ENCODE measurements at regions not wholly inside any gene's neighbourhood (a gene's known extent, or its start where the extent isn't known, plus 50 kb on each side); places are given as distances from the start of the nearest gene placed in this dataset.
A peak's percentile ranks its signal among the peaks of the same experiment; 100 is the strongest.

DNA sequence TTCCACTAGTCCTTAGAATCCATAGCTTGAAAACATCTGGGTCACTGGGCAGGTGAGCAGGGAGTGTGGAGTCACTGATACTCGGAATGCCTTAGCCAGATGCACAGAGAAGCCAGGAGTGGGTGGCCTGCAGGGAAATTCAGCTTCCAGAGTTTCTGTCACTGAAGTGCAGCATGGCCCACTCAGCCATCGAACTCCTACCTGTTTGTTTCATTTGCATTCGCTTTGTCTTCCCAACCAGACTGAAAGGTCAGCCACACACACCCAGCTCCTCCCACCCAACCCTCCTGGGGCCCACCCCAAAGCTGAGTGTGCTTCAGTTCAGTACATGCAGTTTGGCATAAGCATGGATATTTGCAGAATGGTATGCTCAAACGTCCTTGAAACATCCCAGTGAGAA, 124.5 kb upstream of the ATP10A start:
- no peak overlapping the region for H3K4me3 Mint-ChIP-seq
- DNase-seq, result no peak
- Histone ChIP-seq H3K4me1 (ENCODE audit: insufficient read depth, low read length) (no peaks in the 10 kb centered on the region), H3K27ac (ENCODE audit: low read depth, low read length) (no peak overlapping the region), H3K9me3 (ENCODE audit: low read length) (no peaks in the 10 kb centered on the region), H3K36me3 (ENCODE audit: insufficient read depth, low read length) (no peaks in the 10 kb centered on the region), H3K4me3 (ENCODE audit: low read length) (no peak overlapping the region), H3K27me3 (ENCODE audit: insufficient read depth, low read length, poor library complexity, severe bottlenecking) (no peaks in the 10 kb centered on the region)
- no peaks in the 10 kb centered on the region for H3K9me3 Mint-ChIP-seq
- H3K4me1 Mint-ChIP-seq, result no peaks in the 10 kb centered on the region
- ChIA-PET POLR2A (no interaction called here), CTCF (no interaction called here)
- H3K27ac Mint-ChIP-seq, result no peak overlapping the region
- H3K36me3 Mint-ChIP-seq, result no peaks in the 10 kb centered on the region
- H3K27me3 Mint-ChIP-seq, result peaks cover 3 to 8% of the 10 kb centered on the region in 2 donors

DNA sequence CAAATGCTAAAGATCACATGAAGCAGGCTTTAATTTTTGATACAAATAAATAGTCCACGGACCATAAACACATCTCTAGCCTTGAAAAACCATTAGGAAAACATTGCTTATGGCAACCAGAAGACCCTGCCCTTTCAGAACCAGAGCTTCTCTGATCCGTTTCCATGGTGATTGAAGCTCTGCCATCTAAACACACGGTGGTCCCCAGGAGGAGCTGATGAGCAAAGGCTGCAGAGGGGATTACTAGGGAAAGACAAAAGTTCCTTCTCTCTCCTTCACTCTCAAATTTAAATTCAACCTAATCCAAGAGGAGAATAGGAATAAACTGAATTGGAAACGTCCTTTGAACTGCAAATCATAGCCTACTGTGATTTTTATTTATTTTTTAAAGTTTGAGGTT, 122.0 kb upstream of the ATP10A start:
- CTCF ChIA-PET, result no interaction called here
- no peaks in the 10 kb centered on the region for H3K36me3 Mint-ChIP-seq
- no peak overlapping the region for H3K27ac ChIP-seq (ENCODE audit: low read depth, low read length)
- H3K9me3 Mint-ChIP-seq, result no peaks in the 10 kb centered on the region
- no peaks in the 10 kb centered on the region for H3K27me3 ChIP-seq (ENCODE audit: insufficient read depth, low read length, poor library complexity, severe bottlenecking)
- H3K4me3 ChIP-seq (ENCODE audit: low read length), result no peak overlapping the region
- no peaks in the 10 kb centered on the region for H3K4me1 Mint-ChIP-seq
- H3K9me3 ChIP-seq (ENCODE audit: low read length), result no peaks in the 10 kb centered on the region
- peaks cover 4 to 8% of the 10 kb centered on the region in 2 donors for H3K27me3 Mint-ChIP-seq
- H3K4me3 Mint-ChIP-seq, result no peak overlapping the region
- no peaks in the 10 kb centered on the region for H3K36me3 ChIP-seq (ENCODE audit: insufficient read depth, low read length)
- no peaks in the 10 kb centered on the region for H3K4me1 ChIP-seq (ENCODE audit: insufficient read depth, low read length)
- no peak overlapping the region for H3K27ac Mint-ChIP-seq
- POLR2A ChIA-PET, result no interaction called here
- no peak for DNase-seq

DNA sequence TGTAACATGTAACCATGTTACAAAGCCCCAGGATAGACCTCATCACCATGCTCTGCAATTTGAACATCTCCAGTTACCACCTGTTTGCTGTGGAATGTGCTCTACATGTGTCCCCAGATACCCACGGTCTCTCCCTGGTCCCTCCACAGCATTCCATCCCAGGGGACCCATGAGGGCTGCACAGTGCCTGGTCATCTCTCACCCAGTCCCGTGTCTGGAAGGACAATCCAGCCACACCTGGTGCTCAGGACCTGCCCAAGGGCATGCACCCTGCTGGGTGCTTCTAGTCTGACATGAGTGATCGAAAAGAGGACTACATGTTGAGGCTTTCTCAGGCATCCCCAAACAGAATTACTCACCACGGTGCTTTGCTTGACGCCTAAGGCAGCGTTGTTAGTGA, 119.6 kb upstream of the ATP10A start:
- no peaks in the 10 kb centered on the region for H3K9me3 Mint-ChIP-seq
- no peak for DNase-seq
- no peaks in the 10 kb centered on the region for H3K4me1 Mint-ChIP-seq
- H3K36me3 Mint-ChIP-seq, result no peaks in the 10 kb centered on the region
- ChIA-PET CTCF (no interaction called here), POLR2A (no interaction called here)
- H3K27ac Mint-ChIP-seq, result no peak overlapping the region
- Histone ChIP-seq H3K9me3 (ENCODE audit: low read length) (no peaks in the 10 kb centered on the region), H3K27ac (ENCODE audit: low read depth, low read length) (no peak overlapping the region), H3K4me3 (ENCODE audit: low read length) (no peak overlapping the region), H3K4me1 (ENCODE audit: insufficient read depth, low read length) (no peaks in the 10 kb centered on the region), H3K36me3 (ENCODE audit: insufficient read depth, low read length) (no peaks in the 10 kb centered on the region), H3K27me3 (ENCODE audit: insufficient read depth, low read length, poor library complexity, severe bottlenecking) (no peaks in the 10 kb centered on the region)
- peaks cover 4 to 8% of the 10 kb centered on the region in 2 donors for H3K27me3 Mint-ChIP-seq
- no peak overlapping the region for H3K4me3 Mint-ChIP-seq

DNA sequence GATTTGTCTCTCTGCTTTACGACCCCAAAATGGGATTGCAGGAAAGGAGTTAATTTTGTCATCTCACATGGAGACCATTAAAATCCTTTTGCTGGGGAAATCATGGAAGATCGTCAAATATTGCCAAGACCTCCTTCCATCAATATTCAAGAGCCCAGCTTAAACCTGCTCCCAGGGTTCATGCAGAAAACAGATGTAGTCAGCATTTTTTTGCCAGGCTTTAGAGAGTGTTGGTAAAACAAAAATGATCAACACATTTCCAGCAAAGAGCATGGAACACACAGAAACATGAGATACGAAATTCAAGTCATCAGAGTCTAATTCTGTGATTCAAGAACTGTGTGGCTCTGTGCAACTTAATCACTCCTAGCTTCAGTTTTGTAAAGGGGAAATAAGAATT, 118.0 kb upstream of the ATP10A start:
- Mint-ChIP-seq H3K4me3 (no peak overlapping the region), H3K36me3 (no peaks in the 10 kb centered on the region), H3K27ac (no peak overlapping the region), H3K4me1 (no peaks in the 10 kb centered on the region), H3K9me3 (no peaks in the 10 kb centered on the region), H3K27me3 (peaks cover 0 to 2% of the 10 kb centered on the region in 2 donors)
- H3K4me3 ChIP-seq (ENCODE audit: low read length), result no peak overlapping the region
- no peaks in the 10 kb centered on the region for H3K9me3 ChIP-seq (ENCODE audit: low read length)
- ChIA-PET POLR2A (no interaction called here), CTCF (no interaction called here)
- no peaks in the 10 kb centered on the region for H3K4me1 ChIP-seq (ENCODE audit: insufficient read depth, low read length)
- H3K27ac ChIP-seq (ENCODE audit: low read depth, low read length), result no peak overlapping the region
- H3K27me3 ChIP-seq (ENCODE audit: insufficient read depth, low read length, poor library complexity, severe bottlenecking), result no peaks in the 10 kb centered on the region
- no peaks in the 10 kb centered on the region for H3K36me3 ChIP-seq (ENCODE audit: insufficient read depth, low read length)
- no peak for DNase-seq

DNA sequence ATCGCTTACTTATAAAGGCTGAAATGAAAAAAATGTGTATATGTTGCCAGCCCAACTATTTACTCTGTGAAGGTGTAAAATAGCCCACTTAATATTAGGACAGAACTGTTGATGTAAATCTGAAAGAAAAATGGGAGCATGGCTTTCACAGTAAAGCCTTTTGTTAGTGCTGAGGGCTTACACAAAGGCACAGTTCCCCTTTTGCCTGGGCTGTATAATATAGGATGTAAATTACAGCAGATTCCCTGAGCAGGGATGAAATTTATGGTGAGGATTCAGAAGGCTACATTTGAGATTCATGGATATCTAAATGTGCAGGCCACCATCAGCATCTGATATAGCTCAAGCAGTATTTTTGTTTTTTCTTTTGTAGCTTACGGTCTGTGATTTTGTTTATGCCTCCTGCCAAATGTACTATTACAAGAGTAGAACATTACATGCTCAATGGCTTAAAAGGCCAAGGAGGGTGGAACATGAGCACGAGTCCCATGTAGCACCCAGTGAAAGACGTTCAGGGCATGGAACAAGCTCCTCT, 109.1 kb upstream of the ATP10A start:
- Mint-ChIP-seq H3K4me3 (no peak overlapping the region), H3K27me3 (peaks cover 1 to 13% of the 10 kb centered on the region in 2 donors), H3K36me3 (no peaks in the 10 kb centered on the region), H3K4me1 (no peaks in the 10 kb centered on the region), H3K27ac (no peak overlapping the region), H3K9me3 (peaks cover 0 to 13% (median 0%) of the 10 kb centered on the region in 5 donors)
- CTCF ChIA-PET, result no interaction called here
- H3K27ac ChIP-seq (ENCODE audit: low read depth, low read length), result no peak overlapping the region
- no peaks in the 10 kb centered on the region for H3K9me3 ChIP-seq (ENCODE audit: low read length)
- DNase-seq, result no peak
- no peak overlapping the region for H3K4me3 ChIP-seq (ENCODE audit: low read length)
- H3K4me1 ChIP-seq (ENCODE audit: insufficient read depth, low read length), result no peaks in the 10 kb centered on the region
- H3K27me3 ChIP-seq (ENCODE audit: insufficient read depth, low read length, poor library complexity, severe bottlenecking), result no peaks in the 10 kb centered on the region
- POLR2A ChIA-PET, result no interaction called here
- no peaks in the 10 kb centered on the region for H3K36me3 ChIP-seq (ENCODE audit: insufficient read depth, low read length)

DNA sequence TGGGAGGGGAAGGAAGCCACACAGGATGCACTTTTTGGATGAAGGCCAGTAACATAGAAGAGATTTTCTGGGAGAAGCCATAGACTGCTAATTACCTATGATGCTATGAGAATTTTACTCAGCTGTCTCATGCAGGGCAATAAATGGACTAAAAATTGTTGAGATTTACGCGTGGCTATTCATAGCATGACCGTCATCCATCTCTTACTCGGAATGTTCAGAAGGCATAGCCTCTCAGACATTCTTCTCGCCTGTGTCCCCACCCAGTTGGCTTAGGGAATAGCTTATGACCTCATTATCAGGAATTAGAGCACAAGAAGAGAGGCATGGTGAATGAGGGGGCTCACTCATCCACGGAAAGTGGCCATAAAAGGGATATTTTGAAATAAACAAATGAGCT, 107.9 kb upstream of the ATP10A start:
- H3K9me3 Mint-ChIP-seq, result peaks cover 0 to 13% (median 0%) of the 10 kb centered on the region in 5 donors

DNA sequence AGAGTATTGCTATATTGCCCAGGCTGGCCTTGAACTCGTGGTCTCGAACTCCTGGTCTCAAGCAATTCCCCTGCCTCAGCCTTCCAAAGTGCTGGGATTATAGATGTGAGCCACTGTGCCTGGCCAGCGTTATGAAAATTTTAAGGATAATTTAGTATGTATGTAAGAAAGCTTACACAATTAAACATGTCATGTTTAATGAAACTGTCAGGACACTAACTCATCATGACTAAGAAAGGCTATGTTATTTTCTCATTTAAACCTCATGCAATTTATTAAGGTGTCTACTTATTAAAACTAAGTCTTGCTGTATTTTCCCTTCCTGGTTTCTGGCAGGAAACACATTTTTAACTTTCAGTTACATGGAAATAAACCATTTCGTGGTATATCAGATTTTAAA, 106.8 kb upstream of the ATP10A start:
- H3K36me3 Mint-ChIP-seq, result no peaks in the 10 kb centered on the region
- POLR2A ChIA-PET, result no interaction called here
- CTCF ChIA-PET, result no interaction called here
- peaks cover 1 to 13% of the 10 kb centered on the region in 2 donors for H3K27me3 Mint-ChIP-seq
- no peak overlapping the region for H3K27ac ChIP-seq (ENCODE audit: low read depth, low read length)
- no peak overlapping the region for H3K4me3 ChIP-seq (ENCODE audit: low read length)
- H3K9me3 Mint-ChIP-seq, result peaks cover 0 to 6% (median 0%) of the 10 kb centered on the region in 5 donors
- H3K9me3 ChIP-seq (ENCODE audit: low read length), result no peaks in the 10 kb centered on the region
- H3K36me3 ChIP-seq (ENCODE audit: insufficient read depth, low read length), result no peaks in the 10 kb centered on the region
- no peak overlapping the region for H3K4me3 Mint-ChIP-seq
- H3K27me3 ChIP-seq (ENCODE audit: insufficient read depth, low read length, poor library complexity, severe bottlenecking), result no peaks in the 10 kb centered on the region
- no peak overlapping the region for H3K27ac Mint-ChIP-seq
- no peak for DNase-seq
- H3K4me1 ChIP-seq (ENCODE audit: insufficient read depth, low read length), result no peaks in the 10 kb centered on the region
- no peaks in the 10 kb centered on the region for H3K4me1 Mint-ChIP-seq

More for the DNA sequence above, 107.9 kb upstream of the ATP10A start:
- Mint-ChIP-seq H3K27ac (no peak overlapping the region), H3K36me3 (no peaks in the 10 kb centered on the region), H3K4me3 (no peak overlapping the region), H3K4me1 (no peaks in the 10 kb centered on the region), H3K27me3 (peaks cover 1 to 13% of the 10 kb centered on the region in 2 donors)
- no peaks in the 10 kb centered on the region for H3K4me1 ChIP-seq (ENCODE audit: insufficient read depth, low read length)
- no peaks in the 10 kb centered on the region for H3K9me3 ChIP-seq (ENCODE audit: low read length)
- no peak overlapping the region for H3K27ac ChIP-seq (ENCODE audit: low read depth, low read length)
- H3K27me3 ChIP-seq (ENCODE audit: insufficient read depth, low read length, poor library complexity, severe bottlenecking), result no peaks in the 10 kb centered on the region
- no peak overlapping the region for H3K4me3 ChIP-seq (ENCODE audit: low read length)
- ChIA-PET CTCF (no interaction called here), POLR2A (no interaction called here)
- DNase-seq, result no peak
- H3K36me3 ChIP-seq (ENCODE audit: insufficient read depth, low read length), result no peaks in the 10 kb centered on the region

DNA sequence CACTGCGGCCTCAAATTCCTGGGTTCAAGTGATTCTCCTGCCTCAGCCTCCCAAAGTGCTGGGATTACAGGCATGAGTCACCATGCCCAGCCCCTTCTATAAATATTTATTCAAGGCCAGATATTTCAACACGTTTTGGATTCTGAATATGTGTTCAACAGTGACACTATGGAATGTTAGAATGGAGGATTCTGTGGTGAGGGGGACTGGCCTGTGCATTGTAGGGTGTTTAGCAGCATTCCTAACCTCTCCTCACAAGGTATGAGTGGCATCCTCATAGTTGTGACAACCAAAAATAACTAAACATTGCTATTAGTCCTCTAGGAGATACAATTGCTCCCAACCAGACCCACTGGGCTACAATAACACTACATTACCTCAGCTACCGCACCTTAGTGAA, 104.0 kb upstream of the ATP10A start:
- Mint-ChIP-seq H3K27ac (no peak overlapping the region), H3K36me3 (no peaks in the 10 kb centered on the region), H3K27me3 (peaks cover 3 to 13% of the 10 kb centered on the region in 2 donors), H3K4me3 (peak overlapping the region in 1 of 7 donors; percentile 18), H3K4me1 (no peaks in the 10 kb centered on the region), H3K9me3 (peaks cover 0 to 3% (median 2%) of the 10 kb centered on the region in 5 donors)
- H3K27me3 ChIP-seq (ENCODE audit: insufficient read depth, low read length, poor library complexity, severe bottlenecking), result no peaks in the 10 kb centered on the region
- POLR2A ChIA-PET, result no interaction called here
- no peaks in the 10 kb centered on the region for H3K9me3 ChIP-seq (ENCODE audit: low read length)
- no peak for DNase-seq
- H3K4me3 ChIP-seq (ENCODE audit: low read length), result no peak overlapping the region
- CTCF ChIA-PET, result no interaction called here
- H3K27ac ChIP-seq (ENCODE audit: low read depth, low read length), result no peak overlapping the region
- no peaks in the 10 kb centered on the region for H3K4me1 ChIP-seq (ENCODE audit: insufficient read depth, low read length)
- H3K36me3 ChIP-seq (ENCODE audit: insufficient read depth, low read length), result no peaks in the 10 kb centered on the region

DNA sequence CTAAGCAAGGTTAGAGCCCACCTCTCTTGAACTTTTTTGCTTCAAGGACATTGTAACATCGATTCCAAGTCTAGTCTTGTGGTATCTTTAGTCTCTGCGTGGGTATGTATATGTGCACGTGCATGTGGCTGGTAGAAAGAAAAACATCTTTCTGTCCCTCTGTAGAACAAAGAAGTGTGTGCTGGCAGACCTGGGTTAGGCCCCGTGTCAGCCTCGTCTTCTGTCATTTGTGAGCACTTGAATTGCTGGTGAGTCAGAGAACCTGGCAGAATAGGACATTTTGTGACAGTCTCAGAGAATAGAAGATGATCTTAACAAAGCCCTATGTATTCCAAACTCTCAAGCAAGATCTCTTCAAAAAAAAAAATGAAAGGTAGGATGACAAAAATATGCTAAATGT, 102.2 kb upstream of the ATP10A start:
- CTCF ChIA-PET, result no interaction called here
- no peak for DNase-seq
- Mint-ChIP-seq H3K9me3 (peaks cover 0 to 3% (median 2%) of the 10 kb centered on the region in 5 donors), H3K27ac (no peak overlapping the region), H3K36me3 (no peaks in the 10 kb centered on the region), H3K4me3 (no peak overlapping the region), H3K27me3 (peaks cover 3 to 7% of the 10 kb centered on the region in 2 donors), H3K4me1 (no peaks in the 10 kb centered on the region)
- Histone ChIP-seq H3K9me3 (ENCODE audit: low read length) (no peaks in the 10 kb centered on the region), H3K27ac (ENCODE audit: low read depth, low read length) (no peak overlapping the region), H3K27me3 (ENCODE audit: insufficient read depth, low read length, poor library complexity, severe bottlenecking) (no peaks in the 10 kb centered on the region), H3K36me3 (ENCODE audit: insufficient read depth, low read length) (no peaks in the 10 kb centered on the region), H3K4me1 (ENCODE audit: insufficient read depth, low read length) (no peaks in the 10 kb centered on the region), H3K4me3 (ENCODE audit: low read length) (no peak overlapping the region)
- POLR2A ChIA-PET, result no interaction called here

Measured in CD8-positive, alpha-beta memory T cell (primary cell).